Gastrocnemius medialis (tissue), 4 donors: ENCODE measurements at regions not wholly inside any gene's neighbourhood (a gene's known extent, or its start where the extent isn't known, plus 50 kb on each side); places are given as distances from the start of the nearest gene placed in this dataset.

Experiments
- POLR2A ChIP-seq, 2 donors: fragments of 450-650 bp; IDR thresholded peaks; one replicate each; pipeline ENCODE4 v1.6.1; 2017; ENCODE audit warnings: antibody characterized with exemption in 2 of 2, mild to moderate bottlenecking in 2 of 2, moderate library complexity in 2 of 2
- TF ChIP-seq, protein P1 (sequence below), 5 experiments: fragments of 450-650 bp in 3 of 5; fragments of 200-600 bp in 2 of 5; sonication (generic) in 2 of 5; IDR thresholded peaks in 4 of 5; conservative IDR thresholded peaks in 1 of 5; 1 replicate in 4 of 5; 2 replicates in 1 of 5; pipeline ENCODE4 v1.5.1; 2016 to 2019; ENCODE audit warnings: antibody characterized with exemption in 5 of 5, mild to moderate bottlenecking in 3 of 5, moderate library complexity in 3 of 5

DNA sequence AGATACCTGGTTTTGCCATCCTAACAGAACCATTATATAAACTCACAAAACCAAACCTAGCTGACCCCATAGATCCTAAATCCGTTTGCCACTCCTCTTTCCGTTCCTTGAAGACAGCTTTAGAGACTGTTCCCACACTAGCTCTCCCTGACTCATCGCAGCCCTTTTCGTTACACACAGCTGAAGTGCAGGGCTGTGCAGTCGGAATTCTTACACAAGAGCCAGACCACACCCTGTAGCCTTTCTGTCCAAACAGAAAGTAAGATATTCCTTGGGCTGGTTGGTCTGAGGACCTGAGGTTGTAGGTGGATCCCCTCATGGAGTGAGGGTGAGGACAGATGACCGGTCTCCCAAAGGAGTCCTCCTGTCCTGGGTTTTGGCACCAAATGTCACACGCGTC, 56.7 kb upstream of the NAA35 start:
- TF ChIP-seq, protein P1, sequence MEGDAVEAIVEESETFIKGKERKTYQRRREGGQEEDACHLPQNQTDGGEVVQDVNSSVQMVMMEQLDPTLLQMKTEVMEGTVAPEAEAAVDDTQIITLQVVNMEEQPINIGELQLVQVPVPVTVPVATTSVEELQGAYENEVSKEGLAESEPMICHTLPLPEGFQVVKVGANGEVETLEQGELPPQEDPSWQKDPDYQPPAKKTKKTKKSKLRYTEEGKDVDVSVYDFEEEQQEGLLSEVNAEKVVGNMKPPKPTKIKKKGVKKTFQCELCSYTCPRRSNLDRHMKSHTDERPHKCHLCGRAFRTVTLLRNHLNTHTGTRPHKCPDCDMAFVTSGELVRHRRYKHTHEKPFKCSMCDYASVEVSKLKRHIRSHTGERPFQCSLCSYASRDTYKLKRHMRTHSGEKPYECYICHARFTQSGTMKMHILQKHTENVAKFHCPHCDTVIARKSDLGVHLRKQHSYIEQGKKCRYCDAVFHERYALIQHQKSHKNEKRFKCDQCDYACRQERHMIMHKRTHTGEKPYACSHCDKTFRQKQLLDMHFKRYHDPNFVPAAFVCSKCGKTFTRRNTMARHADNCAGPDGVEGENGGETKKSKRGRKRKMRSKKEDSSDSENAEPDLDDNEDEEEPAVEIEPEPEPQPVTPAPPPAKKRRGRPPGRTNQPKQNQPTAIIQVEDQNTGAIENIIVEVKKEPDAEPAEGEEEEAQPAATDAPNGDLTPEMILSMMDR (IDR thresholded peaks at IDR 0.05 in 4 of 5, conservative IDR thresholded peaks at IDR 0.05 in 1 of 5): no peak
- TF ChIP-seq POLR2A (IDR thresholded peaks at IDR 0.05): no peak
